HCT116 (cell line): ENCODE measurements at regions not wholly inside any gene's neighbourhood (a gene's known extent, or its start where the extent isn't known, plus 50 kb on each side); places are given as distances from the start of the nearest gene placed in this dataset.

Source experiments
- ATAC-seq: fragments of 200-7000 bp; cut with Tn5 transposase; 2 replicates; pipeline ENCODE4 v1.9.1; 2020; ENCODE audit warnings: mild to moderate bottlenecking, moderate library complexity
- BruUV-seq: library from RNA; stranded (reverse); fragments of 400-500 nt; replicated peaks from 2 replicates; lab custom pipeline; 2021; lab: Mats Ljungman, UMichigan
- CTCF ChIA-PET: fragments of 300-600 bp; sonication (Branson Sonifier 250); formaldehyde crosslinking; loops from one replicate; lab custom pipeline; 2021; ENCODE audit warnings: antibody characterized with exemption; lab: Charles Lee
- POLR2A ChIA-PET: fragments of 300-600, 350-600 bp; sonication (Branson Sonifier 250); formaldehyde crosslinking; loops from one replicate; lab custom pipeline; 2021; ENCODE audit warnings: antibody characterized with exemption; lab: Charles Lee
- RAD21 ChIA-PET, 2 experiments: fragments of 300-600 bp; sonication (Branson Sonifier 250); formaldehyde crosslinking; loops; one replicate each; lab custom pipeline; 2023; ENCODE audit warnings: low total read pairs in 2 of 2; ENCODE audit not compliant: uncharacterized antibody in 2 of 2, unreplicated experiment in 2 of 2, low non-redundant PET in 1 of 2; lab: Charles Lee
- DNase-seq: peaks from one replicate; pipeline ENCODE4 v3.0.0-alpha.2; 2010; ENCODE audit warnings: low read depth, low spot score
- H2AFZ ChIP-seq: fragments of 200-600 bp; shearing (Covaris generic), sonication (generic); 2 replicates; pipeline ENCODE4 v1.6.1; 2017; ENCODE audit warnings: low read depth, mixed run types, mixed read lengths, antibody characterized with exemption, low read length; ENCODE audit not compliant: poor library complexity, severe bottlenecking
- H3K27ac ChIP-seq: 2 replicates; pipeline ENCODE4 v1.5.1; 2012; ENCODE audit warnings: low read depth, low read length
- H3K27me3 ChIP-seq: fragments of 200-600 bp; sonication (generic); 2 replicates; pipeline ENCODE4 v1.6.1; 2016; ENCODE audit warnings: mixed run types, low read length, mixed read lengths; ENCODE audit not compliant: insufficient read depth
- H3K36me3 ChIP-seq, 2 experiments: fragments of 200-500 bp in 1 of 2; fragments of 200-600 bp in 1 of 2; sonication (Bioruptor generic) in 1 of 2; sonication (generic) in 1 of 2; 2 replicates each; pipeline versions ENCODE4 v1.5.1 to v1.6.1; 2014 to 2016; ENCODE audit warnings: low read length in 2 of 2, inconsistent platforms in 1 of 2, mixed read lengths in 1 of 2, mixed run types in 1 of 2; ENCODE audit not compliant: insufficient read depth in 2 of 2, control insufficient read depth in 1 of 2
- H3K4me1 ChIP-seq, 2 experiments: fragments of 200-600 bp in 1 of 2; sonication (generic) in 1 of 2; 2 replicates each; pipeline versions ENCODE4 v1.5.1 to v1.6.1; 2012 to 2017; ENCODE audit warnings: low read length in 2 of 2, inconsistent platforms in 1 of 2, mild to moderate bottlenecking in 1 of 2, mixed read lengths in 1 of 2, mixed run types in 1 of 2, moderate library complexity in 1 of 2; ENCODE audit not compliant: insufficient read depth in 2 of 2, control insufficient read depth in 1 of 2
- H3K4me2 ChIP-seq: fragments of 200-600 bp; sonication (generic); 2 replicates; pipeline ENCODE4 v1.6.1; 2017; ENCODE audit warnings: mixed run types, low read length, mixed read lengths
- H3K4me3 ChIP-seq, 2 experiments: fragments of 200-600 bp in 1 of 2; sonication (generic) in 1 of 2; replicated peaks in 1 of 2; 2 replicates each; pipeline ENCODE4 v1.5.1; 2011 to 2016; ENCODE audit warnings: low read length in 2 of 2, control low read depth in 1 of 2, low read depth in 1 of 2, mild to moderate bottlenecking in 1 of 2, mixed read lengths in 1 of 2, mixed run types in 1 of 2
- H3K79me2 ChIP-seq: fragments of 200-600 bp; sonication (generic); 2 replicates; pipeline ENCODE4 v1.6.1; 2017; ENCODE audit warnings: mild to moderate bottlenecking, mixed run types, low read length, moderate library complexity, mixed read lengths; ENCODE audit not compliant: insufficient read depth
- H3K9ac ChIP-seq: fragments of 200-600 bp; sonication (generic); 2 replicates; pipeline ENCODE4 v1.6.1; 2016; ENCODE audit warnings: low read length, mixed read lengths
- H3K9me2 ChIP-seq: fragments of 200-600 bp; sonication (generic), shearing (Covaris generic); 2 replicates; pipeline ENCODE4 v1.6.1; 2017; ENCODE audit warnings: mixed run types, mild to moderate bottlenecking, moderate library complexity; ENCODE audit not compliant: insufficient read depth
- H3K9me3 ChIP-seq, 2 experiments: fragments of 200-500 bp in 1 of 2; fragments of 200-600 bp in 1 of 2; sonication (Bioruptor generic) in 1 of 2; sonication (generic) in 1 of 2; 2 replicates each; pipeline ENCODE4 v1.6.1; 2014 to 2017; ENCODE audit warnings: low read length in 2 of 2, mixed read lengths in 2 of 2, inconsistent platforms in 1 of 2, low read depth in 1 of 2, mild to moderate bottlenecking in 1 of 2, mixed run types in 1 of 2, moderate library complexity in 1 of 2; ENCODE audit not compliant: control insufficient read depth in 1 of 2, insufficient read depth in 1 of 2
- H4K20me1 ChIP-seq: fragments of 200-600 bp; sonication (generic), shearing (Covaris generic); 2 replicates; pipeline ENCODE4 v1.6.1; 2017; ENCODE audit warnings: mixed run types, mild to moderate bottlenecking, moderate library complexity; ENCODE audit not compliant: insufficient read depth
- CEBPB ChIP-seq: IDR thresholded peaks from 2 replicates; pipeline ENCODE4 v1.6.1; 2012; ENCODE audit warnings: low read depth
- EGR1 ChIP-seq: IDR thresholded peaks from 2 replicates; pipeline ENCODE4 v1.6.1; 2012; ENCODE audit warnings: low read depth
- ELF1 ChIP-seq: IDR thresholded peaks from 2 replicates; pipeline ENCODE4 v1.6.1; 2012; ENCODE audit warnings: low read depth, borderline replicate concordance
- EZH2 ChIP-seq: fragments of 200-600 bp; sonication (generic); IDR thresholded peaks from 2 replicates; pipeline ENCODE4 v1.6.1; 2017; ENCODE audit warnings: antibody characterized with exemption, mixed run types
- EZH2phosphoT487 ChIP-seq: fragments of 200-600 bp; IDR thresholded peaks from 2 replicates; pipeline ENCODE4 v1.6.1; 2018; ENCODE audit warnings: antibody characterized with exemption, borderline replicate concordance
- FOSL1 ChIP-seq: IDR thresholded peaks from 2 replicates; pipeline ENCODE4 v1.6.1; 2012; ENCODE audit warnings: low read depth
- JUND ChIP-seq: IDR thresholded peaks from 2 replicates; pipeline ENCODE4 v1.6.1; 2012
- MAX ChIP-seq: IDR thresholded peaks from 2 replicates; pipeline ENCODE4 v1.6.1; 2012
- POLR2A ChIP-seq: IDR thresholded peaks from 2 replicates; pipeline ENCODE4 v1.7.0; 2011; ENCODE audit warnings: borderline replicate concordance; ENCODE audit not compliant: insufficient read depth, insufficient read length; ENCODE audit errors: extremely low read depth
- POLR2AphosphoS5 ChIP-seq: IDR thresholded peaks from 2 replicates; pipeline ENCODE4 v1.6.1; 2011; ENCODE audit warnings: mild to moderate bottlenecking, low read depth, low read length, moderate library complexity
- SIN3A ChIP-seq: IDR thresholded peaks from 2 replicates; pipeline ENCODE4 v1.6.1; 2012; ENCODE audit warnings: low read depth
- SP1 ChIP-seq: IDR thresholded peaks from 2 replicates; pipeline ENCODE4 v1.6.1; 2012; ENCODE audit warnings: low read depth
- SRF ChIP-seq: IDR thresholded peaks from 2 replicates; pipeline ENCODE4 v1.6.1; 2012; ENCODE audit warnings: low read depth
- YY1 ChIP-seq: IDR thresholded peaks from 2 replicates; pipeline ENCODE4 v1.6.1; 2011; ENCODE audit warnings: low read length, low read depth, moderate library complexity, mild to moderate bottlenecking; ENCODE audit not compliant: insufficient replicate concordance; ENCODE audit errors: extremely low read depth
- ZNF274 ChIP-seq: fragments of 200-500 bp; sonication (Bioruptor generic); IDR thresholded peaks from 2 replicates; pipeline ENCODE4 v1.6.1; 2014; ENCODE audit warnings: mild to moderate bottlenecking, low read depth, low read length, inconsistent platforms
- intact Hi-C: fragments of 100-400 bp; cut with micrococcal nuclease; formaldehyde crosslinking; loops from 2 replicates; pipeline ENCODE4 v1.10.0; 2022
- TF ChIP-seq, protein P1 (sequence below): IDR thresholded peaks from 2 replicates; pipeline ENCODE4 v1.6.1; 2011; ENCODE audit warnings: mild to moderate bottlenecking, low read length, moderate library complexity; ENCODE audit not compliant: insufficient replicate concordance; ENCODE audit errors: extremely low read depth

DNA sequence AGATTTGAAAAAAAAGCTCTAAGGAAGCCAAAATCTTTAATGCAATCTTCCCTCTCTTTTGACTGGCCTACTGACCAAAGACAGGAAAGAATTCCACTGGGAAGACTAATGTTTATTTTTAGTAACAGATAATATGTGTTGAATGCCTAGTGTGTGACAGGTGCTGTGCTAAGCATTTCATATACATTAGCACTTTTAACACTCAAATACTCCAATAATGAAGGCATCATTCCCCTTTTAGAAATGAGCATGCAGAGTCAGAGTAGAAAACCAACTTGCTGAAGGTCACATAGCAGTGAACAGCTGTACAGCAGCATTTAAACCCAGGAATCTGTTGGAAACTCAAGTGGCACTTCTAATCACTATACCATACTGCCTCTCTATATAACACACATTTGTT, 170.6 kb downstream of the MINAR1 start:
- Histone ChIP-seq H3K4me3 (no peak overlapping the region), H3K4me1 (no peaks in the 10 kb centered on the region), H4K20me1 (no peaks in the 10 kb centered on the region), H3K27me3 (peaks cover 69% of the 10 kb centered on the region), H3K79me2 (no peaks in the 10 kb centered on the region), H3K9ac (no peak overlapping the region), H3K9me3 (no peaks in the 10 kb centered on the region), H2AFZ (no peak overlapping the region), H3K9me2 (no peaks in the 10 kb centered on the region), H3K4me2 (no peak overlapping the region), H3K27ac (no peak overlapping the region), H3K36me3 (no peaks in the 10 kb centered on the region)
- ChIA-PET RAD21 (no interaction called here), POLR2A (no interaction called here), CTCF (no interaction called here)
- intact Hi-C loops = no loop called here
- ATAC-seq (no peak), DNase-seq (no peak)
- no peak for TF ChIP-seq SRF
- no peak for TF ChIP-seq ZNF274
- TF ChIP-seq SP1 = no peak
- TF ChIP-seq EZH2 = no peak
- no peak for TF ChIP-seq SIN3A
- TF ChIP-seq, protein P1, sequence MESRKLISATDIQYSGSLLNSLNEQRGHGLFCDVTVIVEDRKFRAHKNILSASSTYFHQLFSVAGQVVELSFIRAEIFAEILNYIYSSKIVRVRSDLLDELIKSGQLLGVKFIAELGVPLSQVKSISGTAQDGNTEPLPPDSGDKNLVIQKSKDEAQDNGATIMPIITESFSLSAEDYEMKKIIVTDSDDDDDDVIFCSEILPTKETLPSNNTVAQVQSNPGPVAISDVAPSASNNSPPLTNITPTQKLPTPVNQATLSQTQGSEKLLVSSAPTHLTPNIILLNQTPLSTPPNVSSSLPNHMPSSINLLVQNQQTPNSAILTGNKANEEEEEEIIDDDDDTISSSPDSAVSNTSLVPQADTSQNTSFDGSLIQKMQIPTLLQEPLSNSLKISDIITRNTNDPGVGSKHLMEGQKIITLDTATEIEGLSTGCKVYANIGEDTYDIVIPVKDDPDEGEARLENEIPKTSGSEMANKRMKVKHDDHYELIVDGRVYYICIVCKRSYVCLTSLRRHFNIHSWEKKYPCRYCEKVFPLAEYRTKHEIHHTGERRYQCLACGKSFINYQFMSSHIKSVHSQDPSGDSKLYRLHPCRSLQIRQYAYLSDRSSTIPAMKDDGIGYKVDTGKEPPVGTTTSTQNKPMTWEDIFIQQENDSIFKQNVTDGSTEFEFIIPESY = no peak
- no peak for TF ChIP-seq POLR2AphosphoS5
- no peak for TF ChIP-seq YY1
- TF ChIP-seq ELF1 = no peak
- no peak for TF ChIP-seq EGR1
- TF ChIP-seq POLR2A = no peak
- TF ChIP-seq JUND = no peak
- TF ChIP-seq FOSL1 = no peak
- TF ChIP-seq MAX = no peak
- no peak for TF ChIP-seq EZH2phosphoT487
- no peak for TF ChIP-seq CEBPB
- BruUV-seq = no TSS peak
